PC-3 (cell line): ENCODE measurements at regions not wholly inside any gene's neighbourhood (a gene's known extent, or its start where the extent isn't known, plus 50 kb on each side); places are given as distances from the start of the nearest gene placed in this dataset.

Experiments used
- ATAC-seq: fragments of 200-7000 bp; cut with Tn5 transposase; 2 replicates; pipeline ENCODE4 v1.9.1; 2020; ENCODE audit warnings: mild to moderate bottlenecking, moderate library complexity
- BruUV-seq: library from RNA; stranded (reverse); fragments of 400-500 nt; replicated peaks from 2 replicates; lab custom pipeline; 2021; lab: Mats Ljungman, UMichigan
- CTCF ChIA-PET: fragments of 300-600 bp; sonication (Branson Sonifier 250); formaldehyde crosslinking; loops from one replicate; lab custom pipeline; 2022; ENCODE audit warnings: antibody characterized with exemption; lab: Charles Lee
- POLR2A ChIA-PET: fragments of 300-600 bp; sonication (Branson Sonifier 250); formaldehyde crosslinking; loops from one replicate; lab custom pipeline; 2022; ENCODE audit warnings: antibody characterized with exemption; ENCODE audit not compliant: unreplicated experiment; lab: Charles Lee
- DNase-seq: peaks from one replicate; pipeline ENCODE4 v3.0.0-alpha.2; 2015
- H2AFZ ChIP-seq: fragments of 300-600 bp; sonication (generic); 2 replicates; pipeline ENCODE4 v1.6.0; 2016; ENCODE audit warnings: antibody characterized with exemption, low read length
- H3F3A ChIP-seq: fragments of 300-600 bp; sonication (generic); one replicate; pipeline ENCODE4 v1.6.0; 2017; ENCODE audit warnings: antibody characterized with exemption, low read length, control low read depth, mild to moderate bottlenecking; ENCODE audit not compliant: unreplicated experiment
- H3K27ac ChIP-seq: fragments of 300-600 bp; sonication (generic); 2 replicates; pipeline ENCODE4 v1.5.1; 2016; ENCODE audit warnings: mild to moderate bottlenecking, low read length
- H3K27me3 ChIP-seq: fragments of 300-600 bp; sonication (generic); 2 replicates; pipeline ENCODE4 v1.6.1; 2016; ENCODE audit warnings: low read length, mixed read lengths
- H3K36me3 ChIP-seq: fragments of 300-600 bp; sonication (generic); 2 replicates; pipeline ENCODE4 v1.6.1; 2016; ENCODE audit warnings: low read depth, mixed run types, low read length, mixed read lengths
- H3K4me1 ChIP-seq: fragments of 300-600 bp; sonication (generic); 2 replicates; pipeline ENCODE4 v1.5.1; 2016; ENCODE audit warnings: low read length; ENCODE audit not compliant: insufficient read depth
- H3K4me2 ChIP-seq: fragments of 300-600 bp; sonication (generic); 2 replicates; pipeline ENCODE4 v1.6.0; 2016; ENCODE audit warnings: low read length
- H3K4me3 ChIP-seq: fragments of 300-600 bp; sonication (generic); 2 replicates; pipeline ENCODE4 v1.5.1; 2016; ENCODE audit warnings: mild to moderate bottlenecking, low read length, mixed read lengths
- H3K79me2 ChIP-seq: fragments of 300-600 bp; sonication (generic); 2 replicates; pipeline ENCODE4 v1.6.1; 2017; ENCODE audit warnings: low read length, mixed read lengths
- H3K9ac ChIP-seq: fragments of 300-600 bp; sonication (generic); 2 replicates; pipeline ENCODE4 v1.6.0; 2016; ENCODE audit warnings: mild to moderate bottlenecking, low read length
- H3K9me2 ChIP-seq: fragments of 300-600 bp; sonication (generic); replicated peaks from 2 replicates; pipeline ENCODE4 v1.6.1; 2016; ENCODE audit warnings: mixed run types, low read length, mixed read lengths
- H3K9me3 ChIP-seq: fragments of 300-600 bp; sonication (generic); 2 replicates; pipeline ENCODE4 v1.6.1; 2016; ENCODE audit warnings: low read length, mixed read lengths
- H4K20me1 ChIP-seq: fragments of 300-600 bp; sonication (generic); 2 replicates; pipeline ENCODE4 v1.6.1; 2016; ENCODE audit warnings: low read length, mixed read lengths
- CTCF ChIP-seq: fragments of 300-600 bp; sonication (generic); conservative IDR thresholded peaks from 2 replicates; pipeline ENCODE4 v1.5.1; 2017; ENCODE audit warnings: antibody characterized with exemption, low read depth, mild to moderate bottlenecking, low read length
- EZH2 ChIP-seq: fragments of 300-600 bp; sonication (generic); IDR thresholded peaks from one replicate; pipeline ENCODE4 v1.6.1; 2017; ENCODE audit warnings: antibody characterized with exemption, mild to moderate bottlenecking, low read length; ENCODE audit not compliant: unreplicated experiment
- EZH2phosphoT487 ChIP-seq: fragments of 300-600 bp; sonication (generic); IDR thresholded peaks from 2 replicates; pipeline ENCODE4 v1.6.1; 2018; ENCODE audit warnings: mild to moderate bottlenecking, antibody characterized with exemption, low read length, borderline replicate concordance
- intact Hi-C: fragments of 100-400 bp; cut with micrococcal nuclease; formaldehyde crosslinking; loops from 2 replicates; pipeline ENCODE4 v1.9.0; 2023

GRCh38 chr19:28419312-28419711 is 793.6 kb downstream of the UQCRFS1 start:
- no peaks in the 10 kb centered on the region for H3K27me3 ChIP-seq
- H3K36me3 ChIP-seq: no peaks in the 10 kb centered on the region
- no peaks in the 10 kb centered on the region for H3K9me3 ChIP-seq
- no peaks in the 10 kb centered on the region for H4K20me1 ChIP-seq
- H3F3A ChIP-seq: no peaks in the 10 kb centered on the region
- H2AFZ ChIP-seq: no peak overlapping the region
- H3K9ac ChIP-seq: no peak overlapping the region
- DNase-seq (no peak), ATAC-seq (no peak)
- POLR2A ChIA-PET: no interaction called here
- H3K4me2 ChIP-seq: no peak overlapping the region
- H3K4me3 ChIP-seq: no peak overlapping the region
- no peaks in the 10 kb centered on the region for H3K9me2 ChIP-seq
- no peak for TF ChIP-seq EZH2
- no peak for TF ChIP-seq CTCF
- TF ChIP-seq EZH2phosphoT487: no peak
- BruUV-seq: no TSS peak
- no peak overlapping the region for H3K27ac ChIP-seq
- H3K4me1 ChIP-seq: no peaks in the 10 kb centered on the region
- intact Hi-C loops: no loop called here
- CTCF ChIA-PET: no interaction called here
- no peaks in the 10 kb centered on the region for H3K79me2 ChIP-seq

- H3K27ac ChIP-seq: no peak overlapping the region
- no peak overlapping the region for H2AFZ ChIP-seq
- DNase-seq: no peak
- ChIA-PET POLR2A (no interaction called here), CTCF (no interaction called here)
- H3F3A ChIP-seq: no peaks in the 10 kb centered on the region
- no peak overlapping the region for H3K4me2 ChIP-seq
- H4K20me1 ChIP-seq: no peaks in the 10 kb centered on the region
- TF ChIP-seq CTCF: no peak
- TF ChIP-seq EZH2: no peak
- TF ChIP-seq EZH2phosphoT487: no peak
- no peaks in the 10 kb centered on the region for H3K79me2 ChIP-seq
- intact Hi-C loops: no loop called here
- H3K9me2 ChIP-seq: no peaks in the 10 kb centered on the region
- no peak overlapping the region for H3K9ac ChIP-seq
- no peaks in the 10 kb centered on the region for H3K27me3 ChIP-seq
- no peak for ATAC-seq
- no peaks in the 10 kb centered on the region for H3K4me1 ChIP-seq
- no TSS peak for BruUV-seq
- no peaks in the 10 kb centered on the region for H3K9me3 ChIP-seq
- no peak overlapping the region for H3K4me3 ChIP-seq
- H3K36me3 ChIP-seq: no peaks in the 10 kb centered on the region
Measured at GRCh38 chr19:28417361-28417760, 795.6 kb downstream of the UQCRFS1 start.

GRCh38 chr19:28416245-28416644 is 796.7 kb downstream of the UQCRFS1 start:
- H3K27me3 ChIP-seq: no peaks in the 10 kb centered on the region
- H3K27ac ChIP-seq: no peak overlapping the region
- no peak overlapping the region for H3K9ac ChIP-seq
- H3K9me3 ChIP-seq: no peaks in the 10 kb centered on the region
- intact Hi-C loops: no loop called here
- H3K4me3 ChIP-seq: no peak overlapping the region
- CTCF ChIA-PET: no interaction called here
- no peaks in the 10 kb centered on the region for H3K79me2 ChIP-seq
- no peaks in the 10 kb centered on the region for H3F3A ChIP-seq
- DNase-seq: no peak
- no peak for ATAC-seq
- no peaks in the 10 kb centered on the region for H4K20me1 ChIP-seq
- no peak overlapping the region for H3K4me2 ChIP-seq
- H3K9me2 ChIP-seq: no peaks in the 10 kb centered on the region
- TF ChIP-seq CTCF: no peak
- TF ChIP-seq EZH2phosphoT487: no peak
- no peak for TF ChIP-seq EZH2
- no TSS peak for BruUV-seq
- H2AFZ ChIP-seq: no peak overlapping the region
- H3K36me3 ChIP-seq: no peaks in the 10 kb centered on the region
- no peaks in the 10 kb centered on the region for H3K4me1 ChIP-seq
- POLR2A ChIA-PET: no interaction called here
